ENCODE measurements at regions not wholly inside any gene's neighbourhood (a gene's known extent, or its start where the extent isn't known, plus 50 kb on each side); places are given as distances from the start of the nearest gene placed in this dataset.

DNA sequence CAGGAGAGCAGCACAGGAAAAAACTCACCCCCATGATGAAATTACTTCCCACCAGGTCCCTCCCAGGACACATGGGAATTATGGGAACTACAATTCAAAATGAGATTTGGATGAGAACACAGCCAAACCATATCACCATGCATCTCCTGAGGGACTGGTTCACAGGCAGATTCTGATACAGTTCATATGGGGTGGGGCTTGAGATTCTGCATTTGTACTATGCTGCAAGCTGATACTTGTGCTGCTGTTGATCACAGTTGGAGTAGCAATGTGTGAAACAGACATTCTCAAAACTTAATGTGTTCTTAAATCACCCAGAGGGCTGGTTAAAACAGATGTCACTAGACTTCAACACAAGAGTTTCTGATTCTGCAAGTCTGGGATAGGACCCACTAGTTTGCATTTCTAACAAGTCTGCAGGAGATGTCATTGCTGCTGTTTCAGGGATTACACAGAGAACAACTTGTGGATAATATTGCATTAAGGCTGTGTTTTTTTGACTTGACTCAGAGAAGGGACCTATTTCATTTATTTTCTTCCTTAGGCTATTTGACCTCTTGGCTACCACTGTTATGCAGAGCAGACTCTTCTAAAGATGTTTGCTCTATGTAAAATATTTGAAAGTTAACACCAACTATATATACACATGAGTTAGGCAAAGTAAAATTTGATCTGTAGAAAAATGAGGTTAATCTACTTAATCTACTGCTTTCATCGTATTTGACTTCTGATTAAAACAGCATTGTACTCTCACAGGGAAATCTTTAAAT lies 194.2 kb upstream of the CNTN3 start:
- H3K4me3 ChIP-seq (replicated peaks; ENCODE audit: low read depth, low read length) = no peak overlapping the region
- TF ChIP-seq CTCF (IDR thresholded peaks at IDR 0.05; ENCODE audit: low read length, missing control alignments) = no peak
- no peak for DNase-seq (ENCODE audit: low read depth)

- TF ChIP-seq CTCF (IDR thresholded peaks at IDR 0.05; ENCODE audit: low read length, missing control alignments) = no peak
- DNase-seq (ENCODE audit: low read depth) = no peak
- H3K4me3 ChIP-seq (replicated peaks; ENCODE audit: low read depth, low read length) = no peak overlapping the region
Measured at GRCh38 chr3:74801924-74802323, 187.5 kb upstream of the CNTN3 start.

DNA sequence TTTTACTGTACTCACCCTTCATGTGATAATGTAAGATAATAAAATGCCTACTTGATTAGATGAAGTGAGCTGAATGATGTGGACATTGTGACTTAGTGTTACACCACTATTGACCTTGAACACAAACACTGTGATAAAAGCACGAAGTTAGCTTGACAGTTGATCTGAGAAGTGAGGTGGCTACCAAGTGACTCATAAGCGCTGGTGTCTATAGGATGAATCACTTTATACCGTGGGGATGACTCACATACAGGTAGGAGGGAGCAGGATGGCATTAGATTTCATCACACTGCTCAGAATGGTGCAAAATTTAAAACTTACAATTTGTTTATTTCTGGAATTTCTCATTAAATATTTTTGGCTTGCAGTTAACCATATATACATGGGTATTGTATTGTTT lies 174.7 kb upstream of the CNTN3 start:
- DNase-seq (ENCODE audit: low read depth) = no peak
- H3K4me3 ChIP-seq (replicated peaks; ENCODE audit: low read depth, low read length) = no peak overlapping the region
- TF ChIP-seq CTCF (IDR thresholded peaks at IDR 0.05; ENCODE audit: low read length, missing control alignments) = no peak

GRCh38 chr3:74787011-74787410 lies 172.6 kb upstream of the CNTN3 start:
- no peak for DNase-seq (ENCODE audit: low read depth)
- no peak for TF ChIP-seq CTCF (IDR thresholded peaks at IDR 0.05; ENCODE audit: low read length, missing control alignments)
- H3K4me3 ChIP-seq (replicated peaks; ENCODE audit: low read depth, low read length) = no peak overlapping the region

DNA sequence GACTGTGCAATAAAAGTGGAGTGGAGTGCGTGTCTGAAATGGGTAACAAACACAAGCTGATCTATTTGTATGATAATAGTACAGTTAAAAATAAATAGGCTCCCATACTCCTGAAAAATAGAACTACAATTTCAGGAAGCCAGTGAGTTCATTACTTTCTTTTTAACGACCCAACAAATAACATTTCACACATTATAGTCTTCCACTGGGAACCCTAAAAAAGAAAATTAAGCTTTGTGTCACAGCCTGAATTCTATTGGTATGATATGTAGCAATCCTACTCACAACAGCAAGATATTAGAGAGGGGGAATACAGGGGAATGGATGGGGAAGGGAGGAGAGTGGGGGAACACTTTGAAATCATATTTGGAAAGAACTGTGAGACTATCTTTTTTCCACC lies 156.9 kb upstream of the CNTN3 start:
- H3K4me3 ChIP-seq (replicated peaks; ENCODE audit: low read depth, low read length) = no peak overlapping the region
- no peak for TF ChIP-seq CTCF (IDR thresholded peaks at IDR 0.05; ENCODE audit: low read length, missing control alignments)
- no peak for DNase-seq (ENCODE audit: low read depth)

DNA sequence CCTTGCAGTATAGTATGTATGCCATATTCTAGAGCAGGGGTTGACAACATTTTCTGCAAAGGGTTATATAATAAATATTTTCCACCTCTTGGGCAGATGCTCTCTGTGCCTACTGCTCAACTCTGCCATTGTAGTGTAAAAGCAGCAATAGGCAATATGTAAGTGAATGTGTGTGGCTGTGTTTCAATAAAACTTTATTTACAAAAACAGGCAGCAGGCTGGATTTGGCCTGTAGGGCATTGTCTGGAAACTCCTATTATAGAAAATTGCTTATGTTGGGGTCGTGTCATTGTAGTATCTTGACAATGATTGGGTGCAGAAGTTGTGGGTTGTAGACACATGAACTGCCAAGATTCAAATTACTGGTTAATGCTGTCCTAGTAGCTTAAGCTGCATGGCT lies 153.6 kb upstream of the CNTN3 start:
- no peak overlapping the region for H3K4me3 ChIP-seq (replicated peaks; ENCODE audit: low read depth, low read length)
- no peak for TF ChIP-seq CTCF (IDR thresholded peaks at IDR 0.05; ENCODE audit: low read length, missing control alignments)
- no peak for DNase-seq (ENCODE audit: low read depth)

GRCh38 chr3:74766405-74766804 lies 151.9 kb upstream of the CNTN3 start:
- no peak for TF ChIP-seq CTCF (IDR thresholded peaks at IDR 0.05; ENCODE audit: low read length, missing control alignments)
- H3K4me3 ChIP-seq (replicated peaks; ENCODE audit: low read depth, low read length) = no peak overlapping the region
- DNase-seq (ENCODE audit: low read depth) = no peak
